ENCODE measurements at regions not wholly inside any gene's neighbourhood (a gene's known extent, or its start where the extent isn't known, plus 50 kb on each side); places are given as distances from the start of the nearest gene placed in this dataset.
"Not testable (repeated sequence)": the region's sequence is repeated elsewhere in the genome, so short reads cannot be mapped to it uniquely, and the experiment has no call there.

DNA sequence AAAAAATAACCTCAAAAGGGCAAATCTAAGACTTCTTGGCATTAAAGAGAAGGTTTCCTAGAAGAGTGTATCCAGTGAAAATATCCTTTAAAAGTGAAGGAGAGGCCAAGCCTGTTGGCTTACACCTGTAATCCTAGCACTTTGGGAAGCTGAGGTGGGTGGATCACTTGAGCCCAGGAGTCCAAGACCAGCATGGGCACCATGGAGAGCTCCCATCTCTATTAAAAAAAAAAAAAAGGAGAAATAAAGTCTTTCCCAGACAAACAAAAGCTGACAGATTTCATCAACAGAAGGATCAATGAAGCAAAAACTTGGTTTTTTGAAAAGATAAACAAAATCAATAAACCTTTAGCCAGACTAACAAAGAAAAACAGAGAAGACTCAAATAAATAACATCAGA is 67.6 kb upstream of the ZNF800 start:
- TF ChIP-seq, protein P1, sequence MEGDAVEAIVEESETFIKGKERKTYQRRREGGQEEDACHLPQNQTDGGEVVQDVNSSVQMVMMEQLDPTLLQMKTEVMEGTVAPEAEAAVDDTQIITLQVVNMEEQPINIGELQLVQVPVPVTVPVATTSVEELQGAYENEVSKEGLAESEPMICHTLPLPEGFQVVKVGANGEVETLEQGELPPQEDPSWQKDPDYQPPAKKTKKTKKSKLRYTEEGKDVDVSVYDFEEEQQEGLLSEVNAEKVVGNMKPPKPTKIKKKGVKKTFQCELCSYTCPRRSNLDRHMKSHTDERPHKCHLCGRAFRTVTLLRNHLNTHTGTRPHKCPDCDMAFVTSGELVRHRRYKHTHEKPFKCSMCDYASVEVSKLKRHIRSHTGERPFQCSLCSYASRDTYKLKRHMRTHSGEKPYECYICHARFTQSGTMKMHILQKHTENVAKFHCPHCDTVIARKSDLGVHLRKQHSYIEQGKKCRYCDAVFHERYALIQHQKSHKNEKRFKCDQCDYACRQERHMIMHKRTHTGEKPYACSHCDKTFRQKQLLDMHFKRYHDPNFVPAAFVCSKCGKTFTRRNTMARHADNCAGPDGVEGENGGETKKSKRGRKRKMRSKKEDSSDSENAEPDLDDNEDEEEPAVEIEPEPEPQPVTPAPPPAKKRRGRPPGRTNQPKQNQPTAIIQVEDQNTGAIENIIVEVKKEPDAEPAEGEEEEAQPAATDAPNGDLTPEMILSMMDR (optimal IDR thresholded peaks at IDR 0.05 in 1 of 3, IDR thresholded peaks at IDR 0.05 in 1 of 3, conservative IDR thresholded peaks at IDR 0.05 in 1 of 3; ENCODE audit: extremely low read depth in 1 of 3, insufficient read depth in 2 of 3, low read length in 3 of 3) = no peak
- TF ChIP-seq EZH2 (IDR thresholded peaks at IDR 0.05; ENCODE audit: low read length) = no peak
- dilution Hi-C loops (cut with MboI; ENCODE audit: extremely low pct_ligation_motif_present, low sequenced_read_pairs) = no loop called here
- H3K9me3 ChIP-seq (ENCODE audit: control insufficient read depth, low read depth, low read length) = no peaks in the 10 kb centered on the region
- no peaks in the 10 kb centered on the region for H3K36me3 ChIP-seq (ENCODE audit: control insufficient read depth in 2 of 2, extremely low read depth in 1 of 2, insufficient read depth in 2 of 2, low read length in 2 of 2)
- no peaks in the 10 kb centered on the region for H3K79me2 ChIP-seq (ENCODE audit: control insufficient read depth, insufficient read depth, low read length)
- no peak for FAIRE-seq
- no peak overlapping the region for H3K9ac ChIP-seq (ENCODE audit: control insufficient read depth, extremely low read depth, insufficient read depth, low read length)
- no peaks in the 10 kb centered on the region for H3K9me1 ChIP-seq (ENCODE audit: control insufficient read depth, extremely low read depth, insufficient read depth, low read length)
- no peak overlapping the region for H3K27ac ChIP-seq (ENCODE audit: control insufficient read depth, insufficient read depth, low read length)
- no peaks in the 10 kb centered on the region for H3K4me1 ChIP-seq (ENCODE audit: control insufficient read depth, extremely low read depth, insufficient read depth, low read length)
- no peak for DNase-seq (ENCODE audit: low read depth, low spot score)
- no peaks in the 10 kb centered on the region for H3K27me3 ChIP-seq (ENCODE audit: control insufficient read depth, extremely low read depth, insufficient read depth, low read length)
- no peak overlapping the region for H3K4me3 ChIP-seq (ENCODE audit: control insufficient read depth in 2 of 3, extremely low read depth in 1 of 3, insufficient read depth in 2 of 3, low read depth in 1 of 3, low read length in 3 of 3)
- H4K20me1 ChIP-seq (ENCODE audit: control insufficient read depth, extremely low read depth, insufficient read depth, low read length) = no peaks in the 10 kb centered on the region
- H3K4me2 ChIP-seq (ENCODE audit: control insufficient read depth, extremely low read depth, insufficient read depth, low read depth, low read length) = no peak overlapping the region
- no peak overlapping the region for H2AFZ ChIP-seq (ENCODE audit: control insufficient read depth, low read length)

DNA sequence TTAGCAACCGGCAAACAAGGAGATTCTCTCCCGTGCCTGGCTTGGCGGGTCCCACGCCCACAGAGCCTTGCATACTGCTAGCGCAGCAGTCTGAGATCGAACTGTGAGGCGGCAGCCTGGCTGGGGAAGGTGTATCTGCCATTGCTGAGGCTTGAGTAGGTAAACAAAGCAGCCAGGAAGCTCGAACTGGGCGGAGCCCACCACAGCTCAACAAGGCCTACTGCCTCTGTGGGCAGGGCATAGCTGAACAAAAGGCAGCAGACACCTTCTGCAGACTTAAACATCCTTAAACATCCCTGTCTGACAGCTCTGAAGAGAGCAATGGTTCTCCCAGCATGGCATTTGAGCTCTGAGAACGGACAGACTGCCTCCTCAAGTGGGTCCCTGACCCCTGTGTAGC is 58.8 kb upstream of the ZNF800 start:
- H3K9me1 ChIP-seq (ENCODE audit: control insufficient read depth, extremely low read depth, insufficient read depth, low read length); H3K4me1 ChIP-seq (ENCODE audit: control insufficient read depth, extremely low read depth, insufficient read depth, low read length); H3K79me2 ChIP-seq (ENCODE audit: control insufficient read depth, insufficient read depth, low read length); H2AFZ ChIP-seq (ENCODE audit: control insufficient read depth, low read length); dilution Hi-C loops (cut with MboI; ENCODE audit: extremely low pct_ligation_motif_present, low sequenced_read_pairs); H3K9me3 ChIP-seq (ENCODE audit: control insufficient read depth, low read depth, low read length); H3K27ac ChIP-seq (ENCODE audit: control insufficient read depth, insufficient read depth, low read length); DNase-seq (ENCODE audit: low read depth, low spot score); H3K27me3 ChIP-seq (ENCODE audit: control insufficient read depth, extremely low read depth, insufficient read depth, low read length); H4K20me1 ChIP-seq (ENCODE audit: control insufficient read depth, extremely low read depth, insufficient read depth, low read length); H3K4me3 ChIP-seq (ENCODE audit: control insufficient read depth in 2 of 3, extremely low read depth in 1 of 3, insufficient read depth in 2 of 3, low read depth in 1 of 3, low read length in 3 of 3); H3K36me3 ChIP-seq (ENCODE audit: control insufficient read depth in 2 of 2, extremely low read depth in 1 of 2, insufficient read depth in 2 of 2, low read length in 2 of 2); H3K9ac ChIP-seq (ENCODE audit: control insufficient read depth, extremely low read depth, insufficient read depth, low read length); FAIRE-seq; H3K4me2 ChIP-seq (ENCODE audit: control insufficient read depth, extremely low read depth, insufficient read depth, low read depth, low read length): not testable (repeated sequence)

DNA sequence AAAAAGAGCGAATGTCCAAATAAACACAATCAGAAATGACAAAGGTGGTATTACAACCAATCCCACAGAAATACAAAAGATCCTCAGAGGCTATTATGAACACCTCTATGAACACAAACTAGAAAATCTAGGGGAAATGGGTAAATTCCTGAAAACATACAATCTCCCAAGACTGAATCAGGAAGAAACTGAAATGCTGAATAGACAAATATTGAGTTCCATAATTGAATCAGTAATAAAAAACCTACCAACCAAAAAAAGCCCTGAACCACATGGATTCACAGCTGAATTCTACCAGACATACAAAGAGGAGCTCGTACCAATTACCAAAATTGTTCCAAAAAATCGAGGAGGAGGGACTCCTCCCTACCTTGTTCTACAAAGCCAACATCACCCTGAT is 56.1 kb upstream of the ZNF800 start:
- H3K9me3 ChIP-seq (ENCODE audit: control insufficient read depth, low read depth, low read length) = peaks cover 10% of the 10 kb centered on the region
- no peaks in the 10 kb centered on the region for H3K27me3 ChIP-seq (ENCODE audit: control insufficient read depth, extremely low read depth, insufficient read depth, low read length)
- TF ChIP-seq, protein P1 (optimal IDR thresholded peaks at IDR 0.05 in 1 of 3, IDR thresholded peaks at IDR 0.05 in 1 of 3, conservative IDR thresholded peaks at IDR 0.05 in 1 of 3; ENCODE audit: extremely low read depth in 1 of 3, insufficient read depth in 2 of 3, low read length in 3 of 3) = no peak
- TF ChIP-seq EZH2 (IDR thresholded peaks at IDR 0.05; ENCODE audit: low read length) = no peak
- no peaks in the 10 kb centered on the region for H3K79me2 ChIP-seq (ENCODE audit: control insufficient read depth, insufficient read depth, low read length)
- FAIRE-seq (no peak), DNase-seq (ENCODE audit: low read depth, low spot score) (no peak)
- no peak overlapping the region for H3K4me3 ChIP-seq (ENCODE audit: control insufficient read depth in 2 of 3, extremely low read depth in 1 of 3, insufficient read depth in 2 of 3, low read depth in 1 of 3, low read length in 3 of 3)
- dilution Hi-C loops (cut with MboI; ENCODE audit: extremely low pct_ligation_motif_present, low sequenced_read_pairs) = no loop called here
- H3K9ac ChIP-seq (ENCODE audit: control insufficient read depth, extremely low read depth, insufficient read depth, low read length) = no peak overlapping the region
- H3K4me2 ChIP-seq (ENCODE audit: control insufficient read depth, extremely low read depth, insufficient read depth, low read depth, low read length) = no peak overlapping the region
- no peak overlapping the region for H2AFZ ChIP-seq (ENCODE audit: control insufficient read depth, low read length)
- H3K9me1 ChIP-seq (ENCODE audit: control insufficient read depth, extremely low read depth, insufficient read depth, low read length) = no peaks in the 10 kb centered on the region
- H3K27ac ChIP-seq (ENCODE audit: control insufficient read depth, insufficient read depth, low read length) = no peak overlapping the region
- H3K4me1 ChIP-seq (ENCODE audit: control insufficient read depth, extremely low read depth, insufficient read depth, low read length) = no peaks in the 10 kb centered on the region
- H4K20me1 ChIP-seq (ENCODE audit: control insufficient read depth, extremely low read depth, insufficient read depth, low read length) = no peaks in the 10 kb centered on the region
- no peaks in the 10 kb centered on the region for H3K36me3 ChIP-seq (ENCODE audit: control insufficient read depth in 2 of 2, extremely low read depth in 1 of 2, insufficient read depth in 2 of 2, low read length in 2 of 2)
